Type B pancreatic cell (in vitro differentiated cells): ENCODE measurements at regions not wholly inside any gene's neighbourhood (a gene's known extent, or its start where the extent isn't known, plus 50 kb on each side); places are given as distances from the start of the nearest gene placed in this dataset.
"Not testable (repeated sequence)": the region's sequence is repeated elsewhere in the genome, so short reads cannot be mapped to it uniquely, and the experiment has no call there.

Experiments used
- DNase-seq: peaks from one replicate; pipeline ENCODE4 v3.0.0; 2021; ENCODE audit warnings: mixed read lengths; ENCODE audit not compliant: unreplicated experiment; ENCODE audit errors: extremely low spot score
- H3K27ac Mint-ChIP-seq: 2 replicates; pipeline ENCODE4 v1.8.0; 2021; ENCODE audit warnings: mild to moderate bottlenecking, mixed read lengths
- H3K27me3 Mint-ChIP-seq: 2 replicates; pipeline ENCODE4 v1.8.0; 2021; ENCODE audit warnings: mixed read lengths
- H3K36me3 Mint-ChIP-seq: 2 replicates; pipeline ENCODE4 v1.8.0; 2021; ENCODE audit warnings: mixed read lengths
- H3K4me1 Mint-ChIP-seq: one replicate; pipeline ENCODE4 v1.8.0; 2021; ENCODE audit warnings: mixed read lengths; ENCODE audit not compliant: unreplicated experiment
- H3K4me3 Mint-ChIP-seq: 2 replicates; pipeline ENCODE4 v1.8.0; 2021; ENCODE audit warnings: mild to moderate bottlenecking, mixed read lengths
- H3K9me3 Mint-ChIP-seq: 2 replicates; pipeline ENCODE4 v1.8.0; 2021; ENCODE audit warnings: mixed read lengths
- TF ChIP-seq, protein P1 (sequence below): fragments of 200-600 bp; sonication (generic); conservative IDR thresholded peaks from 2 replicates; pipeline ENCODE4 v1.5.0; 2021; ENCODE audit warnings: antibody characterized with exemption, mild to moderate bottlenecking

DNA sequence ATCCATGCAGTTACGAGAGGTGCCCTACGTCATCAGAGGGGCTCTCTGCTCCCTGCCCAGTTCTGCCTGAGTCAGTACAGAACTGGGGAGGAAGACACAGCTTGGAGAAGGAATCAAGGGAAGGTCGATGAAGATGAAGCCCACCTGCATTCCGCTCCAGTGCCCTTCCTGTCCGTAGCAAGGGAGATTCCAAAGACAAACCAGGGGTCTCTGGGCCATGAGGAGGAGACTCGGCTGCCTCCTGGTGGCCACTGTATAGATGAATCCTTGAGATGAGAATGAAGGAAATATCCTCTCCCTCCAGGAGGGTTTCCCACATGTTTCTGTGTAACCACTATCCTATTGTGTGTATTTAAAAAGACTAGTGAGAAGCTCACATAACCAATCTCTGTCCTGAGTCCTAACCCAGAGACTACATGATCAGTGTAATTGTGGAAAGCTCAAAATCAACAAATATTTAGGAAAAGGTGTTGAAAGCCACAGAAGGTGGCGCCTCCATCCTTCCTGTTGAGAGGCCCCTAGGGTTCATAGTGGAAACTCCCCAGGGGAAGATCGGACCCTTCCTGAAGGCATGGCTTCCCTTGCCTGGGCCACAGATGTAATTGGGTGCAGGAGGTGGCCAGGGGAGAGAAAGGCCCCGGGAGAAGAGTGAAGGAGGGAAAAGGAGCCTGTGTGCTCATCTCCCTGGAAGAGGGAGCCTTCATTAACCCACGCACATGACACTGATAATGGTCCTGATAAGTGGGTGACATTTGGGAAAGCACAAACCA lies 67.0 kb upstream of the LYZL2 start:
- H3K4me3 Mint-ChIP-seq, H3K36me3 Mint-ChIP-seq, H3K9me3 Mint-ChIP-seq, H3K27ac Mint-ChIP-seq, DNase-seq: not testable (repeated sequence)
- H3K4me1 Mint-ChIP-seq, result peaks cover 15% of the 10 kb centered on the region
- peaks cover 11% of the 10 kb centered on the region for H3K27me3 Mint-ChIP-seq
- TF ChIP-seq, protein P1, sequence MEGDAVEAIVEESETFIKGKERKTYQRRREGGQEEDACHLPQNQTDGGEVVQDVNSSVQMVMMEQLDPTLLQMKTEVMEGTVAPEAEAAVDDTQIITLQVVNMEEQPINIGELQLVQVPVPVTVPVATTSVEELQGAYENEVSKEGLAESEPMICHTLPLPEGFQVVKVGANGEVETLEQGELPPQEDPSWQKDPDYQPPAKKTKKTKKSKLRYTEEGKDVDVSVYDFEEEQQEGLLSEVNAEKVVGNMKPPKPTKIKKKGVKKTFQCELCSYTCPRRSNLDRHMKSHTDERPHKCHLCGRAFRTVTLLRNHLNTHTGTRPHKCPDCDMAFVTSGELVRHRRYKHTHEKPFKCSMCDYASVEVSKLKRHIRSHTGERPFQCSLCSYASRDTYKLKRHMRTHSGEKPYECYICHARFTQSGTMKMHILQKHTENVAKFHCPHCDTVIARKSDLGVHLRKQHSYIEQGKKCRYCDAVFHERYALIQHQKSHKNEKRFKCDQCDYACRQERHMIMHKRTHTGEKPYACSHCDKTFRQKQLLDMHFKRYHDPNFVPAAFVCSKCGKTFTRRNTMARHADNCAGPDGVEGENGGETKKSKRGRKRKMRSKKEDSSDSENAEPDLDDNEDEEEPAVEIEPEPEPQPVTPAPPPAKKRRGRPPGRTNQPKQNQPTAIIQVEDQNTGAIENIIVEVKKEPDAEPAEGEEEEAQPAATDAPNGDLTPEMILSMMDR, result peak; percentile 57

DNA sequence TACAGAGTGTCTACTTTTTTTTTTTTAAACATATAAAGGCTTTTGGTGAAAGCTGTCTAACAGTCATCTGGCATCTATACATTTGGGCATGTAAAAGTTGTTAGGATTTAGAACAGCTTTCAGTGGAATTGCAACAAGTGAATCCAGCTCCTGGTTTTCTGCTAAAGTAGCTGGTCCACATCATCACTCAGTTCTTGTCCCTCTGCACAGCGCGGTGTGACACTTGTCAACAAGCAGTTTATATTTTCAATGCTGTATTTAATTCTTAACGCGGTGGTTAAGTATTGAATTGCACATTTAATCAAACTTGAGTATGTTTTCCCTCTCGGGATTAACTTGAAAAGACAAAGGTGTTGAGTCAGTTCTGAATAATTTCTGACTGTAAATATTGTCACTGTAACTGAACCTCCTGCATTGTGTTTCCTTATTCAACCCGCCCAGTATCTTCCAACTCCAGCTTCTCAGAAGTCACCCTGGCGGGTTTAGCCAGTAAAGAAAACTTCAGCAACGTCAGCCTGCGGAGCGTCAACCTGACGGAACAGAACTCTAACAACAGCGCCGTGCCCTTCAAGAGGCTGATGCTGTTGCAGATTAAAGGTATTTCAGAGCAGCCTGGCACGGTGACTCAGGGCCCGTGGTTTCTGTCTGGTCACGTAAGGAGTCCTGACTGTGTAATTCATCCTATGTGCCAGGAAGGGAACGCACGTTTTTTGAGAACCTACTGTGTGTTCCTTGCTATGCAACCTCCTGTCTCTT lies 66.1 kb upstream of the LYZL2 start:
- not testable (repeated sequence) for H3K36me3 Mint-ChIP-seq, H3K9me3 Mint-ChIP-seq, H3K4me3 Mint-ChIP-seq, DNase-seq
- peaks cover 10% of the 10 kb centered on the region for H3K4me1 Mint-ChIP-seq
- H3K27me3 Mint-ChIP-seq, result peaks cover 11% of the 10 kb centered on the region
- peak overlapping the region; percentile 43 for H3K27ac Mint-ChIP-seq

DNA sequence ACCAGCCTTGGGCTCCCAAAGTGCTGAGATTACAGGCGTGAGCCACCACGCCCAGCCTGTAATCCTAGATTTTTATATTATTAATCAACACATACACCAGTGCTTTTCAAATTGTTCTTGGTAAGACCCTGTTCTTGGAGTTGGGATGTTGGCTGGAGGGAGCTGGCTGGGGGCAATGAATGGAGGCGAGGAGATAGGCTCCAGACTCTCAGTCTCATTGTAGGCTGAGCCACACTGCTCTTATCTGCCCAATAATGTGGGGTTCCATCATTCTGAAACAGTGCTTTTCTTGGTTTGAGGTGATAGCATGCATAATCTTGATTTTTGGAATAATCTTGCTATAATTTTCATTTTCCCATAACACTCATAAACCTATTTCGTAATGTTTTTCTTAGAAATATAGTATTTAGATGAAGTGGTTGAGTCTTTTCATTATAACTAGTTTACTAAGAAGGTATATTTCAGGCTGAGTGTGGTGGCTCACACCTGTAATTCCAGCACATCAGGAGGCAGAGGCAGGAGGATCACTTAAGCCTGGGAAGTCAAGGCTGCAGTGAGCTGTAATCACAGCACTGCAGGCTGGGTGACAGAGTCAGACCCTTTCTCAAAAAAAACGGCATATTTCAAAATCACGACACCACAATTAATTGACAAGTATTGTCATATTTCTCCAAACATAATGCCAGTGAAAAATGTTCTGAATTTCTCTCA lies 65.1 kb upstream of the LYZL2 start:
- peaks cover 11% of the 10 kb centered on the region for H3K27me3 Mint-ChIP-seq
- H3K4me3 Mint-ChIP-seq, result no peak overlapping the region
- H3K4me1 Mint-ChIP-seq, result peaks cover 5% of the 10 kb centered on the region
- TF ChIP-seq, protein P1, result no peak
- DNase-seq, result no peak
- no peak overlapping the region for H3K27ac Mint-ChIP-seq
- H3K9me3 Mint-ChIP-seq, result no peaks in the 10 kb centered on the region
- no peaks in the 10 kb centered on the region for H3K36me3 Mint-ChIP-seq

DNA sequence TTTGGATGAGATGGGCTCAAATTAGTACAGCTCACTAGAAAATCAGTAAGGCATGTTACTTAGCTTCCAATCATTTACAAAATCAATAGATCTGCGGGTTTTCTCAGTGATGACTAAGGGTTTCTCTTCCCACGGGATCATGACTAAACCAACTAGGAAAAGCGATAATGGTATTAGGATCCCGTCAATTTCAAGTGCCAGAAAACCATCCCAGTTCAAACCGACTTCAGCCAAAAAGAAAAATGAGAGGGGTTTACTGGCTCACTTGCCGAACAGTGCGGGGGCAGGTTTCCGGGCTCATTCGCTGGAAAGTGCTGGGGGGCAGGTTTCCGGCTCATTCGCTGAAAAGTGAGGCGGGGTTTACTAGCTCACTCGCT lies 62.1 kb upstream of the LYZL2 start:
- TF ChIP-seq, protein P1, result no peak
- H3K36me3 Mint-ChIP-seq, result no peaks in the 10 kb centered on the region

DNA sequence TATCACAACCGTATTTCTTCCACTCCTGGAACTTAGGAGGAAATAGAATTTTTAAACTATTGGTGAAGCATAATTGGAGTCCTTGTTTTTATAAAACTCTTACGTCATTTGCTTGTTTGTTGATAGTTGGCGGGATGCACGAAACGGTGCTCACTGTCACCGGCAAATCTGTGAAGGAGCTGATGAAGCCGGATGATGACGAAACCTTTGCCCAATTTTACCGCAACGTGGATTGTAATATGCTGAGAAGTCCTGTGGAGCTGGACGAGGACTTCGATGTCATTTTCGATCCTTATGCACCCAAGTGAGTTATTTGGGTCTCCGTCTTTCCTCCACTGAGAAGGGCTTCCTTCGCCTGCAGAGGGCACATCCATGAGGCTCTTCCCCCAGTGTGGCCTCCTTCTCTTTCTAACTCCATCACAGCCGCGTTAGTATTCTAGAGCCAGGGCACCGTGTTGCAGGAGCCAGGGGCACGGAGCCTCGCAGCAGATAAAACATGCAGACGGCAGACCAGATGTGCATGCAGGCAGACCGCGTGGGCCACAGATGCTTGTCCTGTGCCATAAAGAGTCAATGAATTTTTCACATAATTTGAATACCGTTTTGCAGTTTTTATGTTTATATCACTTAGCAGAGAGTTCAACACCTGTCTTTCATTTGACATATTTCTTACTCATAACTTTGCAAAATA lies 61.5 kb upstream of the LYZL2 start:
- H3K9me3 Mint-ChIP-seq, DNase-seq, H3K4me3 Mint-ChIP-seq, H3K36me3 Mint-ChIP-seq, H3K27ac Mint-ChIP-seq, H3K4me1 Mint-ChIP-seq: not testable (repeated sequence)
- peaks cover 19% of the 10 kb centered on the region for H3K27me3 Mint-ChIP-seq

More for the DNA sequence above, 62.1 kb upstream of the LYZL2 start:
- no peak overlapping the region for H3K4me3 Mint-ChIP-seq
- peaks cover 10% of the 10 kb centered on the region for H3K4me1 Mint-ChIP-seq
- DNase-seq, result no peak
- H3K27me3 Mint-ChIP-seq, result peaks cover 15% of the 10 kb centered on the region
- no peaks in the 10 kb centered on the region for H3K9me3 Mint-ChIP-seq
- H3K27ac Mint-ChIP-seq, result no peak overlapping the region

DNA sequence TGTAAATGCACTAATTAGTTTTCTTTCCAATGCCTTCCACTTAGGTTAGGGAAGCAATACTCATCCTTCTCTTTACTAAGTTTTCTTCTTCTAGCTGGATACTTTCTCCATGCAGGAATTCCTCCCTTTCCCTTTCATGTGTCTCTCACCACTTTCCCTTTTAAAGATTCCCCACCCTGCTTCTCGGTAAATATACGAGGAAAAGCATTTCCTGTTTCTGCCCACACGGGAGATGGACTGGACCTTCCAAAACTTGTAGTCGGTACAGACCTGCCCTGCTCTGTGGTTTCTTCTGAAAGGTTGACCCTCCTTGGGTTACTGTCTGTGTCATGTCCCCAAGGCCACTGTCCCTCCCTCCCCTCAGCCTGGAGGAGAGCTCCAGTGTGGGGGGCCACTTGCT lies 58.9 kb upstream of the LYZL2 start:
- no peak for DNase-seq
- no peak overlapping the region for H3K4me3 Mint-ChIP-seq
- TF ChIP-seq, protein P1, result no peak
- no peak overlapping the region for H3K27ac Mint-ChIP-seq
- peaks cover 5% of the 10 kb centered on the region for H3K4me1 Mint-ChIP-seq
- no peaks in the 10 kb centered on the region for H3K36me3 Mint-ChIP-seq
- H3K9me3 Mint-ChIP-seq, result no peaks in the 10 kb centered on the region
- peaks cover 21% of the 10 kb centered on the region for H3K27me3 Mint-ChIP-seq
